ENCODE measurements at regions not wholly inside any gene's neighbourhood (a gene's known extent, or its start where the extent isn't known, plus 50 kb on each side); places are given as distances from the start of the nearest gene placed in this dataset.

- TF ChIP-seq, protein P1, sequence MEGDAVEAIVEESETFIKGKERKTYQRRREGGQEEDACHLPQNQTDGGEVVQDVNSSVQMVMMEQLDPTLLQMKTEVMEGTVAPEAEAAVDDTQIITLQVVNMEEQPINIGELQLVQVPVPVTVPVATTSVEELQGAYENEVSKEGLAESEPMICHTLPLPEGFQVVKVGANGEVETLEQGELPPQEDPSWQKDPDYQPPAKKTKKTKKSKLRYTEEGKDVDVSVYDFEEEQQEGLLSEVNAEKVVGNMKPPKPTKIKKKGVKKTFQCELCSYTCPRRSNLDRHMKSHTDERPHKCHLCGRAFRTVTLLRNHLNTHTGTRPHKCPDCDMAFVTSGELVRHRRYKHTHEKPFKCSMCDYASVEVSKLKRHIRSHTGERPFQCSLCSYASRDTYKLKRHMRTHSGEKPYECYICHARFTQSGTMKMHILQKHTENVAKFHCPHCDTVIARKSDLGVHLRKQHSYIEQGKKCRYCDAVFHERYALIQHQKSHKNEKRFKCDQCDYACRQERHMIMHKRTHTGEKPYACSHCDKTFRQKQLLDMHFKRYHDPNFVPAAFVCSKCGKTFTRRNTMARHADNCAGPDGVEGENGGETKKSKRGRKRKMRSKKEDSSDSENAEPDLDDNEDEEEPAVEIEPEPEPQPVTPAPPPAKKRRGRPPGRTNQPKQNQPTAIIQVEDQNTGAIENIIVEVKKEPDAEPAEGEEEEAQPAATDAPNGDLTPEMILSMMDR (IDR thresholded peaks at IDR 0.05; ENCODE audit: insufficient read depth, low read length), result no peak
- TF ChIP-seq REST (IDR thresholded peaks at IDR 0.05; ENCODE audit: insufficient replicate concordance, low read depth), result no peak
- no peak for TF ChIP-seq GABPA (IDR thresholded peaks at IDR 0.05; ENCODE audit: low read depth)
Measured at GRCh38 chr20:12728782-12729181, 280.0 kb upstream of the SPTLC3 start.

All from HL-60 (cell line).